ENCODE measurements at regions not wholly inside any gene's neighbourhood (a gene's known extent, or its start where the extent isn't known, plus 50 kb on each side); places are given as distances from the start of the nearest gene placed in this dataset.

- TF ChIP-seq CTCF (IDR thresholded peaks at IDR 0.05; ENCODE audit: low read length) (no peak), EZH2 (IDR thresholded peaks at IDR 0.05; ENCODE audit: borderline replicate concordance, low read length) (no peak)
These were observed 234.7 kb downstream of the TTC32 start for GRCh38 chr2:19667085-19667484.

All from OCI-LY1 (cell line).